ENCODE measurements at regions not wholly inside any gene's neighbourhood (a gene's known extent, or its start where the extent isn't known, plus 50 kb on each side); places are given as distances from the start of the nearest gene placed in this dataset.

DNA sequence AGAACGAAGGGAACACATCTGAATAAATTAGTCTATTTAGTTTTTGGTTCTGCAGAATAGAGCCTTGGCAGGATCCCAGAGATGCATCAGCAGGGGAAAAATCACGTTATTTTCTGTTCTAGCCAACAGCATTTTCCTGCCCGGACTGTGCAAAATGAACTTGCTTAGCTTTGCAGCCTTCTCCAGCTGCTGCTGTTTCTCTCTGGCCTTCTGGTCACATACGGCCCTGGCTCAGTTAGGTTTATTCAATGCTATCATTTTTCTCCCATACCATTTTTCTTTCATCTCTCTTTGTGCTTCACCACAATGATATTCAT lies 110.4 kb upstream of the KL start:
- 3% methylated on average over 4 of the region's 4 CpGs for WGBS (ENCODE audit: low lambda C conversion rate)
- no peaks in the 10 kb centered on the region; a peak in 2 of 5 replicates for H3K27me3 ChIP-seq (ENCODE audit: control insufficient read depth in 1 of 2, insufficient read depth in 2 of 2, low read length in 2 of 2)
- in situ Hi-C loops (cut with HindIII; ENCODE audit: extremely low pct_ligation_motif_present, low pct_unique_long_range_greater_than_20kb): no loop called here
- H3K36me3 ChIP-seq (replicated peaks in 1 of 2; ENCODE audit: control insufficient read depth in 1 of 2, insufficient read depth in 2 of 2, low read length in 2 of 2): no peaks in the 10 kb centered on the region
- no peaks in the 10 kb centered on the region for H3K79me2 ChIP-seq (ENCODE audit: insufficient read depth, low read length)
- no peak for ATAC-seq
- H3K27ac ChIP-seq (ENCODE audit: extremely low read length, insufficient read depth, low read length): no peak overlapping the region
- no peaks in the 10 kb centered on the region for H4K20me1 ChIP-seq (ENCODE audit: insufficient read depth, low read length)
- CTCF ChIA-PET (ENCODE audit: low intra/inter-chr PET ratio, low total read pairs): no interaction called here
- no TSS peak for BruUV-seq (replicated peaks)
- H2AFZ ChIP-seq (ENCODE audit: low read length): no peak overlapping the region
- no peaks in the 10 kb centered on the region for H3K9me3 ChIP-seq (ENCODE audit: low read length)
- H3K4me2 ChIP-seq (ENCODE audit: low read depth, low read length): no peak overlapping the region
- POLR2A ChIA-PET: no interaction called here
- intact Hi-C loops (cut with micrococcal nuclease; ENCODE audit: unreplicated experiment): no loop called here
- no peak for FAIRE-seq
- no peak overlapping the region for H3K9ac ChIP-seq (ENCODE audit: insufficient read depth, low read depth, low read length)
- no peak overlapping the region for H3K4me3 ChIP-seq (replicated peaks in 1 of 3; ENCODE audit: insufficient read depth in 1 of 3, low read depth in 2 of 3, low read length in 3 of 3)
- no peak for DNase-seq (ENCODE audit: low spot score)
- H3K4me1 ChIP-seq (ENCODE audit: insufficient read depth, low read length): no peaks in the 10 kb centered on the region
- TF ChIP-seq, protein P1, sequence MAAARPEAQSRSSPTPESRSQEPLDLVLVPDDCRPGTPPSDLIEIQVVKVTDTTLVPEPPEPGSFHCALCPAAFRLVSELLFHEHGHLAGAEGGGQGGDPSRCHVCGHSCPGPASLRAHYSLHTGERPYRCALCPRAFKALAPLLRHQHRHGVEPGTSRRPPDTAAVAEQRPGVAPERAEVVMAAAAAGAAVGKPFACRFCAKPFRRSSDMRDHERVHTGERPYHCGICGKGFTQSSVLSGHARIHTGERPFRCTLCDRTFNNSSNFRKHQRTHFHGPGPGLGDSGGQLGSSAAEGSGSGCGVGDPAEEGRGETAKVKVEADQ (CRISPR knock-in tag; IDR thresholded peaks at IDR 0.05; ENCODE audit: borderline replicate concordance): no peak
- no peak for TF ChIP-seq ZBTB26 (CRISPR knock-in tag; IDR thresholded peaks at IDR 0.05; ENCODE audit: borderline replicate concordance)
- TF ChIP-seq, protein P2, sequence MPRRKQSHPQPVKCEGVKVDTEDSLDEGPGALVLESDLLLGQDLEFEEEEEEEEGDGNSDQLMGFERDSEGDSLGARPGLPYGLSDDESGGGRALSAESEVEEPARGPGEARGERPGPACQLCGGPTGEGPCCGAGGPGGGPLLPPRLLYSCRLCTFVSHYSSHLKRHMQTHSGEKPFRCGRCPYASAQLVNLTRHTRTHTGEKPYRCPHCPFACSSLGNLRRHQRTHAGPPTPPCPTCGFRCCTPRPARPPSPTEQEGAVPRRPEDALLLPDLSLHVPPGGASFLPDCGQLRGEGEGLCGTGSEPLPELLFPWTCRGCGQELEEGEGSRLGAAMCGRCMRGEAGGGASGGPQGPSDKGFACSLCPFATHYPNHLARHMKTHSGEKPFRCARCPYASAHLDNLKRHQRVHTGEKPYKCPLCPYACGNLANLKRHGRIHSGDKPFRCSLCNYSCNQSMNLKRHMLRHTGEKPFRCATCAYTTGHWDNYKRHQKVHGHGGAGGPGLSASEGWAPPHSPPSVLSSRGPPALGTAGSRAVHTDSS (CRISPR knock-in tag; conservative IDR thresholded peaks at IDR 0.05): no peak
- no peak for TF ChIP-seq MAZ (IDR thresholded peaks at IDR 0.05; ENCODE audit: borderline replicate concordance, low read depth, low read length)
- TF ChIP-seq MAZ (CRISPR knock-in tag; IDR thresholded peaks at IDR 0.05; ENCODE audit: low read depth): no peak
- TF ChIP-seq HMGA1 (CRISPR knock-in tag; conservative IDR thresholded peaks at IDR 0.05): no peak
- TF ChIP-seq ZNF543 (CRISPR knock-in tag; IDR thresholded peaks at IDR 0.05): no peak
- TF ChIP-seq ZNF34 (CRISPR knock-in tag; IDR thresholded peaks at IDR 0.05; ENCODE audit: borderline replicate concordance): no peak
- no peak for TF ChIP-seq JUND (CRISPR knock-in tag; IDR thresholded peaks at IDR 0.05)
- no peak for TF ChIP-seq ZNF644 (CRISPR knock-in tag; IDR thresholded peaks at IDR 0.05; ENCODE audit: low read depth)
- no peak for TF ChIP-seq DZIP1 (CRISPR knock-in tag; IDR thresholded peaks at IDR 0.05)
- TF ChIP-seq ZNF746 (CRISPR knock-in tag; IDR thresholded peaks at IDR 0.05): no peak

Measured in HepG2 (cell line).